SK-N-MC (cell line): ENCODE measurements at regions not wholly inside any gene's neighbourhood (a gene's known extent, or its start where the extent isn't known, plus 50 kb on each side); places are given as distances from the start of the nearest gene placed in this dataset.

Source experiments
- DNase-seq: peaks from one replicate; pipeline ENCODE4 v3.0.0-alpha.2; 2011; ENCODE audit warnings: low read depth, low spot score
- H3K27ac ChIP-seq: fragments of 200-600 bp; sonication (generic); 2 replicates; pipeline ENCODE4 v1.5.1; 2016; ENCODE audit warnings: mixed run types
- H3K36me3 ChIP-seq: fragments of 200-600 bp; sonication (generic); 2 replicates; pipeline ENCODE4 v1.6.1; 2017; ENCODE audit warnings: antibody characterized with exemption, low read length, mixed read lengths; ENCODE audit not compliant: insufficient read depth
- H3K4me3 ChIP-seq: fragments of 200-600 bp; sonication (generic); 2 replicates; pipeline ENCODE4 v1.5.1; 2016
- H3K9ac ChIP-seq: fragments of 200-600 bp; sonication (generic); 2 replicates; pipeline ENCODE4 v1.8.0; 2017; ENCODE audit warnings: mixed run types, mixed read lengths; ENCODE audit not compliant: insufficient read length
- H3K9me3 ChIP-seq: fragments of 200-600 bp; sonication (generic); 2 replicates; pipeline ENCODE4 v1.6.1; 2017; ENCODE audit warnings: low read depth, mild to moderate bottlenecking, antibody characterized with exemption, low read length, moderate library complexity, mixed read lengths
- EZH2 ChIP-seq: fragments of 200-600 bp; sonication (generic); IDR thresholded peaks from one replicate; pipeline ENCODE4 v1.6.1; 2017; ENCODE audit warnings: antibody characterized with exemption
- FOXP2 ChIP-seq: optimal IDR thresholded peaks from 2 replicates; pipeline ENCODE3; 2011; ENCODE audit warnings: mild to moderate bottlenecking, moderate library complexity; ENCODE audit not compliant: insufficient read depth; ENCODE audit errors: extremely low read length, control extremely low read depth
- POLR2AphosphoS5 ChIP-seq: IDR thresholded peaks from 2 replicates; pipeline ENCODE4 v1.6.1; 2012; ENCODE audit warnings: mild to moderate bottlenecking, low read depth, low read length, borderline replicate concordance

- Histone ChIP-seq H3K9me3 (no peaks in the 10 kb centered on the region), H3K36me3 (no peaks in the 10 kb centered on the region), H3K27ac (peak overlapping the region; percentile 95), H3K4me3 (peak overlapping the region; percentile 42), H3K9ac (peak overlapping the region; percentile 57)
- no peak for TF ChIP-seq FOXP2
- no peak for TF ChIP-seq POLR2AphosphoS5
- TF ChIP-seq EZH2 = no peak
- DNase-seq = no peak
These were observed 437.0 kb upstream of the MGMT start for GRCh38 chr10:129029851-129030602.

GRCh38 chr10:129030603-129030895 is 436.5 kb upstream of the MGMT start:
- Histone ChIP-seq H3K9ac (peak overlapping the region; percentile 47), H3K27ac (peak overlapping the region; percentile 85), H3K4me3 (peak overlapping the region; percentile 42), H3K9me3 (no peaks in the 10 kb centered on the region), H3K36me3 (no peaks in the 10 kb centered on the region)
- DNase-seq = no peak
- no peak for TF ChIP-seq EZH2

- no peak for TF ChIP-seq EZH2
- no peak for TF ChIP-seq FOXP2
- TF ChIP-seq POLR2AphosphoS5 = no peak
- no peak for DNase-seq
- Histone ChIP-seq H3K36me3 (no peaks in the 10 kb centered on the region), H3K9ac (peak overlapping the region; percentile 47), H3K4me3 (peak overlapping the region; percentile 62), H3K27ac (peak overlapping the region; percentile 95), H3K9me3 (no peaks in the 10 kb centered on the region)
These were observed 435.8 kb upstream of the MGMT start for GRCh38 chr10:129030996-129031843.

GRCh38 chr10:129031844-129032150 is 435.2 kb upstream of the MGMT start:
- no peak for TF ChIP-seq EZH2
- TF ChIP-seq FOXP2 = no peak
- no peak for TF ChIP-seq POLR2AphosphoS5
- Histone ChIP-seq H3K36me3 (no peaks in the 10 kb centered on the region), H3K4me3 (peak overlapping the region; percentile 62), H3K27ac (peak overlapping the region; percentile 95), H3K9me3 (no peaks in the 10 kb centered on the region), H3K9ac (peak overlapping the region; percentile 57)
- DNase-seq = no peak

- Histone ChIP-seq H3K36me3 (no peaks in the 10 kb centered on the region), H3K9ac (peak overlapping the region; percentile 57), H3K4me3 (peak overlapping the region; percentile 62; the same call in 1 of the 2 replicates), H3K9me3 (no peaks in the 10 kb centered on the region), H3K27ac (peak overlapping the region; percentile 95)
- no peak for DNase-seq
- no peak for TF ChIP-seq FOXP2
- TF ChIP-seq POLR2AphosphoS5 = no peak
- TF ChIP-seq EZH2 = no peak
These were observed 434.4 kb upstream of the MGMT start for GRCh38 chr10:129032372-129033313.

- TF ChIP-seq EZH2 (no peak), FOXP2 (no peak), POLR2AphosphoS5 (no peak)
- Histone ChIP-seq H3K4me3 (no peak overlapping the region), H3K27ac (0 out of 2 replicates have a peak overlapping the region, but pooled peaks have one; percentile 54), H3K9ac (no peak overlapping the region), H3K36me3 (no peaks in the 10 kb centered on the region), H3K9me3 (no peaks in the 10 kb centered on the region)
- no peak for DNase-seq
These were observed 433.7 kb upstream of the MGMT start for GRCh38 chr10:129033340-129033739.

GRCh38 chr10:129033790-129034272 is 433.2 kb upstream of the MGMT start:
- H3K27ac ChIP-seq = peak overlapping the region; percentile 54
- no peak overlapping the region for H3K4me3 ChIP-seq
- TF ChIP-seq POLR2AphosphoS5 (no peak), EZH2 (no peak), FOXP2 (no peak)
- no peak overlapping the region for H3K9ac ChIP-seq
- no peak for DNase-seq
- no peaks in the 10 kb centered on the region for H3K9me3 ChIP-seq
- H3K36me3 ChIP-seq = no peaks in the 10 kb centered on the region

- H3K27ac ChIP-seq = no peak overlapping the region
- DNase-seq = no peak
- no peak overlapping the region for H3K9ac ChIP-seq
These were observed 431.8 kb upstream of the MGMT start for GRCh38 chr10:129035052-129035827.

More at GRCh38 chr10:129035052-129035827, 431.8 kb upstream of the MGMT start:
- no peaks in the 10 kb centered on the region for H3K36me3 ChIP-seq
- H3K9me3 ChIP-seq = no peaks in the 10 kb centered on the region
- no peak for TF ChIP-seq FOXP2
- no peak for TF ChIP-seq POLR2AphosphoS5
- H3K4me3 ChIP-seq = no peak overlapping the region
